ENCODE measurements at regions not wholly inside any gene's neighbourhood (a gene's known extent, or its start where the extent isn't known, plus 50 kb on each side); places are given as distances from the start of the nearest gene placed in this dataset.

DNA sequence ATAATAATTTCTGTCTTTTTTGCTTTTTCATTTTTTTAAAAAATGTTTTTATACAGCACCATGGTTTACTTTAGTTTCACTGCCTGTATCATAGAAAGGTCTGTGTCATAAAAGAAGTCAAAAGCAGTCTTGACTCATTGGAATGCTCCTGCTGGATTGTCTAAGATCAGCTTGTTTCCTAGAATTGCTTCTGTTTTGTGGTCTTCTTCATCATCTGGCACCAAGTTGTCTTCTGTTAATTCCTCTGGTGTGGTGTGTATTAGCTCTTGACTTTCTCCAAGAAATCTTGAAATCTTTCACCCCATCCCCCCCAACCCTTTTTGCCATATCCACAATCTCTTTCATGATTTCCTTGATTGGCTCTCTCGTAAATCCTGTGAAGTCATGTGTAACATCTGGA is 250.3 kb upstream of the CXCL12 start:
- Histone ChIP-seq H3K4me1 (ENCODE audit: control insufficient read depth in 2 of 2, insufficient read depth in 2 of 2, low read length in 2 of 2) (no peaks in the 10 kb centered on the region), H2AFZ (ENCODE audit: insufficient read depth, low read depth, low read length, poor library complexity, severe bottlenecking) (no peak overlapping the region), H3K79me2 (ENCODE audit: control insufficient read depth, insufficient read depth, low read length) (no peaks in the 10 kb centered on the region), H3K27me3 (replicated peaks in 1 of 4; ENCODE audit: control extremely low read depth in 1 of 4, control insufficient read depth in 3 of 4, insufficient read depth in 4 of 4, low read length in 3 of 4) (no peaks in the 10 kb centered on the region), H3K9ac (ENCODE audit: low read length) (no peak overlapping the region), H3K4me3 (ENCODE audit: control extremely low read depth in 1 of 5, extremely low read depth in 1 of 5, insufficient read depth in 1 of 5, low read depth in 2 of 5, low read length in 4 of 5) (no peak overlapping the region), H3K9me3 (ENCODE audit: control extremely low read depth in 1 of 3, control insufficient read depth in 2 of 3, insufficient read depth in 1 of 3, low read length in 2 of 3) (peaks cover 0 to 7% (median 0%) of the 10 kb centered on the region in 3 donors), H3K27ac (ENCODE audit: low read length in 2 of 2) (no peak overlapping the region), H3K36me3 (replicated peaks in 1 of 2; ENCODE audit: control extremely low read depth in 1 of 2, control insufficient read depth in 1 of 2, extremely low read depth in 1 of 2, insufficient read depth in 2 of 2, low read length in 1 of 2) (no peaks in the 10 kb centered on the region), H4K20me1 (ENCODE audit: control insufficient read depth, insufficient read depth, low read length, poor library complexity, severe bottlenecking) (no peaks in the 10 kb centered on the region), H3K4me2 (replicated peaks; ENCODE audit: low read depth, low read length, poor library complexity, severe bottlenecking) (no peak overlapping the region)
- H3K4me1 Mint-ChIP-seq, result no peaks in the 10 kb centered on the region
- intact Hi-C loops (cut with micrococcal nuclease), result no loop called here
- ChIA-PET CTCF (no interaction called here), POLR2A (no interaction called here)
- H3K9me3 Mint-ChIP-seq (ENCODE audit: insufficient read depth), result peaks cover 2% of the 10 kb centered on the region
- ATAC-seq (ENCODE audit: low read depth), result no peak
- DNase-seq, result no peak
- H3K27ac Mint-ChIP-seq, result no peak overlapping the region
- TF ChIP-seq EZH2 (IDR thresholded peaks at IDR 0.05; ENCODE audit: borderline replicate concordance, insufficient read depth, low read depth, low read length, poor library complexity, severe bottlenecking), result no peak
- TF ChIP-seq, protein P1, sequence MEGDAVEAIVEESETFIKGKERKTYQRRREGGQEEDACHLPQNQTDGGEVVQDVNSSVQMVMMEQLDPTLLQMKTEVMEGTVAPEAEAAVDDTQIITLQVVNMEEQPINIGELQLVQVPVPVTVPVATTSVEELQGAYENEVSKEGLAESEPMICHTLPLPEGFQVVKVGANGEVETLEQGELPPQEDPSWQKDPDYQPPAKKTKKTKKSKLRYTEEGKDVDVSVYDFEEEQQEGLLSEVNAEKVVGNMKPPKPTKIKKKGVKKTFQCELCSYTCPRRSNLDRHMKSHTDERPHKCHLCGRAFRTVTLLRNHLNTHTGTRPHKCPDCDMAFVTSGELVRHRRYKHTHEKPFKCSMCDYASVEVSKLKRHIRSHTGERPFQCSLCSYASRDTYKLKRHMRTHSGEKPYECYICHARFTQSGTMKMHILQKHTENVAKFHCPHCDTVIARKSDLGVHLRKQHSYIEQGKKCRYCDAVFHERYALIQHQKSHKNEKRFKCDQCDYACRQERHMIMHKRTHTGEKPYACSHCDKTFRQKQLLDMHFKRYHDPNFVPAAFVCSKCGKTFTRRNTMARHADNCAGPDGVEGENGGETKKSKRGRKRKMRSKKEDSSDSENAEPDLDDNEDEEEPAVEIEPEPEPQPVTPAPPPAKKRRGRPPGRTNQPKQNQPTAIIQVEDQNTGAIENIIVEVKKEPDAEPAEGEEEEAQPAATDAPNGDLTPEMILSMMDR (IDR thresholded peaks at IDR 0.05), result no peak
- 86% methylated on average over 1 of the region's 1 CpG for WGBS (ENCODE audit: insufficient coverage)
- H3K27me3 Mint-ChIP-seq, result peaks cover 3% of the 10 kb centered on the region
- H3K4me3 Mint-ChIP-seq, result no peak overlapping the region

DNA sequence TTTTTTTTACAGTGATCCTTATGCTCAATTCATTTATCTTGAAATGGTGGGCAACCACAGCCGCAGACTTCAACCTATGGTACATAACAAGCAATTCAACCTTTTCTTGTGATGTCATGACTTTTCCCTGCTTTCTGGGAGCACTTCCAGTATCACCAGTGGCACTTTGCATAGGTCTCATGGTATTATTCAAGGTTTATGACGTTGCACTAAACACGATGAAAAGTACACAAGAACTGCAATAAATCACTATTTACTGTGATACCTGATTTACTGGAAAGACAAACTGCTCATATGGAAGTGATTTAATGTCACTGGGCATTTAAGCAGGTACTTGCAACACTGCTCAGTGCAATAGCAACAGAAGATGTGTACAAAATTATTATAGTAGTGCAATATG is 251.7 kb upstream of the CXCL12 start:
- no peaks in the 10 kb centered on the region for H3K4me1 ChIP-seq (ENCODE audit: control insufficient read depth in 2 of 2, insufficient read depth in 2 of 2, low read length in 2 of 2)
- no peaks in the 10 kb centered on the region for H3K79me2 ChIP-seq (ENCODE audit: control insufficient read depth, insufficient read depth, low read length)
- no peak overlapping the region for H3K4me2 ChIP-seq (replicated peaks; ENCODE audit: low read depth, low read length, poor library complexity, severe bottlenecking)
- H3K27me3 ChIP-seq (replicated peaks in 1 of 4; ENCODE audit: control extremely low read depth in 1 of 4, control insufficient read depth in 3 of 4, insufficient read depth in 4 of 4, low read length in 3 of 4), result no peaks in the 10 kb centered on the region
- no peak for TF ChIP-seq EZH2 (IDR thresholded peaks at IDR 0.05; ENCODE audit: borderline replicate concordance, insufficient read depth, low read depth, low read length, poor library complexity, severe bottlenecking)
- TF ChIP-seq, protein P1 (IDR thresholded peaks at IDR 0.05), result no peak
- DNase-seq (no peak), ATAC-seq (ENCODE audit: low read depth) (no peak)
- Mint-ChIP-seq H3K27ac (no peak overlapping the region), H3K27me3 (no peaks in the 10 kb centered on the region), H3K4me3 (no peak overlapping the region), H3K4me1 (no peaks in the 10 kb centered on the region), H3K9me3 (ENCODE audit: insufficient read depth) (peaks cover 2% of the 10 kb centered on the region)
- intact Hi-C loops (cut with micrococcal nuclease), result no loop called here
- H3K27ac ChIP-seq (ENCODE audit: low read length in 2 of 2), result no peak overlapping the region
- H2AFZ ChIP-seq (ENCODE audit: insufficient read depth, low read depth, low read length, poor library complexity, severe bottlenecking), result no peak overlapping the region
- peaks cover 0 to 7% (median 0%) of the 10 kb centered on the region in 3 donors for H3K9me3 ChIP-seq (ENCODE audit: control extremely low read depth in 1 of 3, control insufficient read depth in 2 of 3, insufficient read depth in 1 of 3, low read length in 2 of 3)
- WGBS (ENCODE audit: insufficient coverage), result 100% methylated on average over 1 of the region's 3 CpGs
- no peaks in the 10 kb centered on the region for H4K20me1 ChIP-seq (ENCODE audit: control insufficient read depth, insufficient read depth, low read length, poor library complexity, severe bottlenecking)
- no peaks in the 10 kb centered on the region for H3K36me3 ChIP-seq (replicated peaks in 1 of 2; ENCODE audit: control extremely low read depth in 1 of 2, control insufficient read depth in 1 of 2, extremely low read depth in 1 of 2, insufficient read depth in 2 of 2, low read length in 1 of 2)
- ChIA-PET POLR2A (no interaction called here), CTCF (no interaction called here)
- H3K4me3 ChIP-seq (ENCODE audit: control extremely low read depth in 1 of 5, extremely low read depth in 1 of 5, insufficient read depth in 1 of 5, low read depth in 2 of 5, low read length in 4 of 5), result no peak overlapping the region
- no peak overlapping the region for H3K9ac ChIP-seq (ENCODE audit: low read length)

All from B cell (primary cell).